Mucosa of descending colon (tissue), 3 donors: ENCODE measurements at regions not wholly inside any gene's neighbourhood (a gene's known extent, or its start where the extent isn't known, plus 50 kb on each side); places are given as distances from the start of the nearest gene placed in this dataset.

ENCODE experiments used
- ATAC-seq: fragments of 200-7000 bp; cut with Tn5 transposase; one replicate; pipeline ENCODE4 v1.9.1; 2020; ENCODE audit warnings: mild to moderate bottlenecking, moderate library complexity
- DNase-seq, 3 donors: peaks; one replicate each; pipeline ENCODE4 v3.0.0-alpha.2; 2020
- H3K36me3 ChIP-seq: fragments of 200-600 bp; one replicate; pipeline ENCODE4 v1.8.0; 2021; ENCODE audit warnings: low read depth, mild to moderate bottlenecking
- H3K4me1 ChIP-seq: fragments of 200-600 bp; one replicate; pipeline ENCODE4 v1.8.0; 2021; ENCODE audit warnings: low read depth, mild to moderate bottlenecking
- H3K4me3 ChIP-seq: fragments of 200-600 bp; one replicate; pipeline ENCODE4 v1.8.0; 2021; ENCODE audit warnings: mild to moderate bottlenecking
- H3K9me3 ChIP-seq: fragments of 200-600 bp; one replicate; pipeline ENCODE4 v1.8.0; 2021; ENCODE audit warnings: mild to moderate bottlenecking
- CTCF ChIP-seq: fragments of 200-600 bp; IDR thresholded peaks from one replicate; pipeline ENCODE4 v1.8.0; 2022; ENCODE audit warnings: antibody characterized with exemption, mild to moderate bottlenecking
- intact Hi-C, 2 donors: fragments of 100-400 bp; cut with DNase I in 1 of 2; cut with micrococcal nuclease in 1 of 2; formaldehyde crosslinking; loops; one replicate each; pipeline versions ENCODE4 v1.11.0 to v1.11.1; 2022; cut with DNase I, micrococcal nuclease
- donor health status: DM: no; HTN: no; CAD: no; lungs with moderate emphysema.
- donor health status: DM: no; HTN: no; CAD: no.
- donor health status: DM: no; HTN: yes; CAD: no.

- intact Hi-C loops = no loop called here
- Histone ChIP-seq H3K9me3 (no peaks in the 10 kb centered on the region), H3K4me3 (no peak overlapping the region), H3K4me1 (no peaks in the 10 kb centered on the region), H3K36me3 (no peaks in the 10 kb centered on the region)
- ATAC-seq = peak; percentile 70
- DNase-seq = no peak
- TF ChIP-seq CTCF = no peak
Observed at GRCh38 chr20:24406750-24407149, 62.7 kb upstream of the SYNDIG1 start.

GRCh38 chr20:24406251-24406650 lies 63.2 kb upstream of the SYNDIG1 start:
- Histone ChIP-seq H3K9me3 (no peaks in the 10 kb centered on the region), H3K4me1 (no peaks in the 10 kb centered on the region), H3K4me3 (no peak overlapping the region), H3K36me3 (no peaks in the 10 kb centered on the region)
- no peak for TF ChIP-seq CTCF
- ATAC-seq (no peak), DNase-seq (no peak)
- intact Hi-C loops = no loop called here

- H3K4me3 ChIP-seq = no peak overlapping the region
- no peaks in the 10 kb centered on the region for H3K4me1 ChIP-seq
- H3K9me3 ChIP-seq = no peaks in the 10 kb centered on the region
- H3K36me3 ChIP-seq = no peaks in the 10 kb centered on the region
- no peak for TF ChIP-seq CTCF
- ATAC-seq = no peak
- intact Hi-C loops = no loop called here
- DNase-seq = no peak
Observed at GRCh38 chr20:24405810-24406209, 63.6 kb upstream of the SYNDIG1 start.

- no peaks in the 10 kb centered on the region for H3K4me1 ChIP-seq
- no peak for TF ChIP-seq CTCF
- no peak for ATAC-seq
Observed at GRCh38 chr20:24403406-24403805, 66.0 kb upstream of the SYNDIG1 start.

GRCh38 chr20:24402188-24402587 lies 67.2 kb upstream of the SYNDIG1 start:
- Histone ChIP-seq H3K4me1 (no peaks in the 10 kb centered on the region), H3K4me3 (no peak overlapping the region), H3K36me3 (no peaks in the 10 kb centered on the region), H3K9me3 (no peaks in the 10 kb centered on the region)
- DNase-seq (no peak), ATAC-seq (no peak)
- no peak for TF ChIP-seq CTCF
- intact Hi-C loops = no loop called here

More at GRCh38 chr20:24403406-24403805, 66.0 kb upstream of the SYNDIG1 start:
- DNase-seq = no peak
- Histone ChIP-seq H3K9me3 (no peaks in the 10 kb centered on the region), H3K36me3 (no peaks in the 10 kb centered on the region), H3K4me3 (no peak overlapping the region)
- intact Hi-C loops = no loop called here

GRCh38 chr20:24395151-24395550 lies 74.3 kb upstream of the SYNDIG1 start:
- no peak for DNase-seq
- no peak for ATAC-seq
- no peak overlapping the region for H3K4me3 ChIP-seq
- H3K36me3 ChIP-seq = no peaks in the 10 kb centered on the region
- intact Hi-C loops = no loop called here
- no peaks in the 10 kb centered on the region for H3K9me3 ChIP-seq
- no peak for TF ChIP-seq CTCF
- H3K4me1 ChIP-seq = no peaks in the 10 kb centered on the region
